OCI-M2 (cell line): ENCODE measurements at regions not wholly inside any gene's neighbourhood (a gene's known extent, or its start where the extent isn't known, plus 50 kb on each side); places are given as distances from the start of the nearest gene placed in this dataset.

ENCODE experiments used
- DNase-seq: peaks from one replicate; lab custom pipeline; 2025; ENCODE audit not compliant: unreplicated experiment; lab: John Stamatoyannopoulos, UW

GRCh38 chr14:100399052-100399849, 76.1 kb downstream of the SLC25A47 start:
- DNase-seq = no peak

- DNase-seq = no peak
These were observed 77.0 kb downstream of the SLC25A47 start for GRCh38 chr14:100400115-100400514.

DNA sequence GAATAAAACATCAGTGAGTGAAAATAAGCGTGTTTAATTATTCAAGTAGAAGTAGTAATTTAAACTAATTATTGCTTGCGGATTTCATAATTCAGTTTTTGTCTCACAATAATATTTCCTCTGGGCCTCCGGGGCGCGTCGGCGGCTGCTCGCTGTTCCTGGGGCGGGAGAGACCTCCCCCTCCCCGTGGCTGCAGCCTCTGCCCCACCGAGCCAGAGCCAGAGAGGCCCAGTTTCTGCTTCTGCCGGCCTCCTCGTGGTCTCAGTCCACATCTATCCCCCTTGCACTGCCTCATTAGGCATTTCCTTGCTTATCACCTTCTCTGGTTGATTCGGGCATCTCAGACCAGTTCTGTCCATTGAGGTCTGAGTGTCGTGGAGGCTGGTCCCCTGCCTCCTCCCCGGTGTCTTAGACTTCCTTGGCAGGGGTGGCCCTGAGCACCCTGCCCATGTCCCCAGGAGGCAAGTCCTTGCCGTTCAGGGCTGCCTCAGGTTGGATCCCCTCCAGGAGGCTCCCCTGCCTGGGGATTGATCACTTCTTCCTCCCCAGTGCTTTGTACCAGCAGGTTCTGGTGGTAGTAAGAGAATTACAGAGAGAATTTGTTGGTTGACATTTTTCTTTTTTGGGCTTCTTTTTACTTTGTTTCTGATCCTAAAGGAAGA, 78.0 kb downstream of the SLC25A47 start:
- no peak for DNase-seq

DNA sequence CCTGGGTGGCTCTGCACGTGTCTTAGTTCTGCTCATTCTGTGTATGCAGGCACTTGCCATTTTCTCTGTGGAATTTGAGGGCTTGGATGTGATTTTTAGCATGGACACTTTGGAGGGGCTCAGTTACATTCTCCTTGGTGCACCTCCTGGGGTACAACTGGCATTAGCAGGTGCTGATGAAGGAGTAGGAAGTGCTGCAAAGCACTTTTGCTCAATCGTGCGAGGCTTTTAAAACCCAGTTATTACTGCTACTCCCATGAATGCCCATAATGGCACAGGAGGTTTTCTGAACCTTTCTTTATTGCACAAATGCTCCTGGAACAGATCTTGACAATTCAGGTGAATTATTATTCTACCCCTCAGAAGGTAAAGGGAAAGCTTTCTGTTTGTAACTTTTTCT, 78.7 kb downstream of the SLC25A47 start:
- no peak for DNase-seq

DNA sequence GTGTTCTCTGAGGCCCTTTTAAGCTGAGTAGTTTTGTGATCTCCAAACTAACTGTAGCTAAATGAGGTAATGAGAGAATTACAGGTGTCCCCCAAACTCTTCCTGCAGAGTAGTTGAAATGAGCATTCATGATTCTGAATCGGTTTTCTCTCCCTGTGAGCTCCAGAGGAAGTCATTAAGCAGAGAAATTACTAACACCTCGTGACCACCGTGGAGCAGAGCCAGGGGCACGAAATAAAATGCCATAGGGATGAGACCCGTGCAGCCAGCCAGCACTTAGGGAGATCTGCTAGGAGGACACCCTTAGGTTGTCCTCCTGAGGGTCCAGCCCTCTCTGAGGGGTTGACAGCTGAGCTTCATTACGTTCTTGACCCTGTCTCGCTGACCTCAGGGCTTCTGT, 79.5 kb downstream of the SLC25A47 start:
- DNase-seq = no peak

- DNase-seq = no peak
These were observed 80.0 kb downstream of the SLC25A47 start for GRCh38 chr14:100403105-100403504.

DNA sequence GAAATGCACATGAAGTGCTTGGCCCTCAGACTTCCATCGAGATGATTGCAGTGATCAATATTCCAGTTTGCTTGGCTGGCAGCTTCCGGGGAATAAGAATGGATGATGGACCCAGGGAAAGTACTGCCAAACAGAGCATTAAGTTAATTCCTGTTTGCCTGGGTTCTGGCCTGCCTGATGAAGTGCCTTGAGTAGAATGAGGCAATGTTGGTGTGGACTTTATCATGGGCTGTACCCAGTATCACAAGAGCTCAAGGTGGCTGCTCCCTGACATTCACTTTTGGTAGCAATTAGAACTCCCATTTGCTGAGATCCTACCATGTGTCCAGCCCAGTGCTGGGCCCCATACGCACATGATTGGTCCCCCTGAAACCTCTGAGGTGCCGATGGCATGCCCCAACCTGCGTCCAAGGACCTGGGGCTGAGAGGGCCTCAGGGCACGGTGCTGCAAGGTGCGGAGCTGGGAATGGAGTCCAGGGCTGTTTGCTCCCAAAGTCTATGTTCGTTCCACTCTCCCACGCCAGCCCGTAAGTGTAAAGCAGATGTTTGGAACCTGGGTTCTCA, 80.7 kb downstream of the SLC25A47 start:
- DNase-seq = no peak

DNA sequence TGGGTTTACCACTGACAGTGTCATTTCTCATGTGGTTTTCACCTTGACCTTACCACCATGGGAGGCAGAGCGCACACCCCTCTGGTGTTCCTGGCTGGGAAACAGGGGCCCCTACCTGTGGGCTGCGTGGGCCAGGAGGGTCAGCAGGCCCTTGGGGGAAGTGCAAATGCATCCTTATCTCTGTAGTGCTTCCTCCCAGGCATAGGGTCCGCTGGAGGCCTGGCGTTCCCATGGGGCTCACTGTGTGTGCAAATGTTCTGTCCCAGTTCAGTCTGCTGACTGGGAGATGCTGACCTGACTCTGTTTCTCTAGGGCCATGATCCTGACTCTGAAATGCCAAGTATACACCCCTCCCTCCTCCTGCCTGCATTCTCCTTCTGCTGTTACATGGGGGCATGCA, 81.3 kb downstream of the SLC25A47 start:
- DNase-seq = no peak

GRCh38 chr14:100405760-100406455, 82.8 kb downstream of the SLC25A47 start:
- DNase-seq = no peak

GRCh38 chr14:100406505-100407131, 83.5 kb downstream of the SLC25A47 start:
- no peak for DNase-seq

DNA sequence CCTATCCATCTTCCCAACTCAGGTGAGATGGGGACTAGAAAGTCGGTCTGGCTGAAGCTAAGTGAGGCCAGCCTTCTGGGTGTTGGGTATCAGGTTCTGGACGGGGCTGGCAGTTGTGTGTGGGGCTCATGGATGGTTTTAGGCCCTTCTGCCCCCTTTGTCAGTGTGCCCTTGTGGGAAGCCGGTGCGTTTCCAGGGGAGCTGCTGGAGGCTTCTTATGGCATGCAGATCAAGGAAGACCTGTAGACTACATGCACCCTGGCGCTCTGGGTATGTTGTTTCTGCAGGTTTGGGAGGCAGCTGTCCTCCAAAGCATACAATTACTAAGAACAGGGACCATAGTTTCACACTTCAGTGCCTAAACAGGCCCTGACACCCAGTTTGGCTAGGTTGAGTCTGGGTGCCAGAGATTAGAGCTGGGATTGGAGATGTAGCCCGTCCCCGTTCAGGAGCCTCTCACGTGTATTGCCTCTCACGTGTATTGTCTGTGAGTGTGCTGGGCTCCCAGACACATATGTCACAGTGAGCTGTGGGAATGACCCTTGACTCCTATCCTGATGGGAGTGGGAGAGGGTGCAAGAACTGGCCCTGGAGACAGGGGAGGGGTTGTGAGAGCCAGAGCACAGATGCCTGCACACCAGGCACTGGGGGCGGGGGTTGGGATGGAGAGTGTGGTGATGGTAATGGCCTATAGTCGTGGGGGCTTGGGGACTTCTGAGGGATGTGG, 84.4 kb downstream of the SLC25A47 start:
- no peak for DNase-seq

DNA sequence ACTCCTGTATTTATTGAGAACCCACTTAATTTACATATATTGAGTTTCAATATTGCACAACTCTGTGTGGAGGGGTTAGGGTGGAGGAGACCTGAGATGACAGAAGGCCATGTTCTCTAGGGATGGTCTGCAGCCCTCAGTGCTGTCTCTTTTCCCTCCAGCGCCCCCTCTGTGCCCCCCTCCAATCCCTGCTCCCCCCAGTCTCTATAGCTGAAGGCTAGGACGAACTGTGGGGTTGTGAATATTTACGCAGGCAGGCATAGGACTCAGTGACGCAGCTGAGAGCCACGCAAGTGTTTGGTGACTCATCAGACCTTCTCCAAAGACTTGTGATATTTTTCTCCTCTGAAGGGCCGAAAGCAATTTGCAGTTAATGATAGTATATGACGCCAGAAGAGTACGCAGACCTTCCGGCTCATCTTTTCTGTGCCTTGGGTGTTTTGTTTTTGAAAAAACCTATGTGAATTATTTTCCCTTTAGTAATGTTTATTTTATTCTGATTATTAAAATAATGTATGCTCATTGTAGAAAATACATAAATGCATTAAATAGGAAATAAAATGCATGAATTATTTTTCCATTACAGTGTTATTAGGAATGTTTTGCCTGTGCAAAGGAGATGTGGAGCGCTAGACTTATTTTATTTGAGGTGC, 85.3 kb downstream of the SLC25A47 start:
- no peak for DNase-seq

- DNase-seq = no peak
These were observed 85.8 kb downstream of the SLC25A47 start for GRCh38 chr14:100409003-100409360.

GRCh38 chr14:100409651-100410050, 86.5 kb downstream of the SLC25A47 start:
- no peak for DNase-seq

DNA sequence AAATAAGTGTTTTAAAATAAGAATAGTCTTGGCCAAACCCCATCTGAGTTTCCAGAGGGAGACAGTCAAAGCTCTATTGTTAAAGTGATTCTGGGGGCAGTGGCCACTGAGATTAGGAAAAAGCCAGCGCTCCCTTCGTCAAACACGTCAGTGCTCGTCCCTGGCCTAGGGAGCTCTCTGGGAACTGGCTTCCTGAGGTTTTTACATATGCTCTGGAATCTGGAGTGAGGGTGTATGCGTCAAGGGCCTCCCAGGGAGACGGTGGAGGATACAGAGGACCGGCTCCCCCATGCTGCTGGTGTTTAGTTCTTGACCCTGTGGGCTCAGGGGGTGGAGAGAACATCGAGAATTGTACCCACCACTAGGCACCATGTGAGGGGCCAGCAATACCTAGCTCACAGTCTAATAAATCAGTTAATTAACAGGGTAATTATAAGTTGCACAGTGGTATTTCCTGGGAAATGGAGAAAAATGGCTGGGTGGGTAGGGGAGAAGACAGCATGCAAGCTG, 87.0 kb downstream of the SLC25A47 start:
- DNase-seq = no peak

GRCh38 chr14:100413699-100414098, 90.6 kb downstream of the SLC25A47 start:
- DNase-seq = no peak

- no peak for DNase-seq
These were observed 92.1 kb downstream of the SLC25A47 start for GRCh38 chr14:100415226-100415625.

DNA sequence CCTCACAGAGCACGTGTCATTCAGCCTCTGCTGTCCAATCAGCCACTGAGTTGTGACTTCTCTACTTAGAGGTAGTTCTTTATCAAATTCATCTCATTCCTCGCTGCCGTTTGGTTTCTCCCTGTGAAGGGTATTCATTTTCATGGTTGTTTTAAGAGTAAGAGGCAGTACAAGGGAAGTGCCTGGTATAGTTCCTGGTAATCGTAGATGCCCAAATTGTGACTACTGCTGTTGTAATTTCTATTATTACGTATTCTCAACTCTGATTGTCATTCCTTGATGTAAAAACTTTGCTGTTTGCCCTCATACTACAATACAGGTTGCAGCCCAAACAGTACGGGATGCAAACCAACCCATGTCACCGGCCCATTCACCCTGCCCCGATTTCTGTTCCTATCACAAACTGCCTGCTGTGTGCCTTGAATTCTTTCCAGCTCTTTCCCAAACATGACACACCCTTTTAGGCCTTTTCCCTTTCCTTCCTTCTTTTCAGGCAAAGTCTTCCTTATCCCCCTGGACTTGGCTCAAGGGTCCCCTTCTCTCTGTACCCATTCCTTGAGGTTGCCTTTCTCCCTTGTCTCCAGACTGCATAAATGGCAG, 93.0 kb downstream of the SLC25A47 start:
- no peak for DNase-seq
